ENCODE measurements at regions not wholly inside any gene's neighbourhood (a gene's known extent, or its start where the extent isn't known, plus 50 kb on each side); places are given as distances from the start of the nearest gene placed in this dataset.

- TF ChIP-seq CTCF (conservative IDR thresholded peaks at IDR 0.05; ENCODE audit: low read depth in 2 of 2) (no peak), EZH2 (IDR thresholded peaks at IDR 0.05; ENCODE audit: low read depth, unreplicated experiment) (no peak), STAT1 (IDR thresholded peaks at IDR 0.05; ENCODE audit: unreplicated experiment) (no peak), ETS1 (IDR thresholded peaks at IDR 0.05) (no peak), REST (IDR thresholded peaks at IDR 0.05; ENCODE audit: unreplicated experiment) (no peak), JUNB (IDR thresholded peaks at IDR 0.05; ENCODE audit: unreplicated experiment) (no peak), EZH2phosphoT487 (IDR thresholded peaks at IDR 0.05; ENCODE audit: unreplicated experiment) (no peak), POLR2AphosphoS5 (IDR thresholded peaks at IDR 0.05; ENCODE audit: low read depth) (no peak)
These were observed 113.1 kb downstream of the RHOU start for GRCh38 chr1:228848406-228848805.

All from GM23338 (cell line).